ENCODE measurements at regions not wholly inside any gene's neighbourhood (a gene's known extent, or its start where the extent isn't known, plus 50 kb on each side); places are given as distances from the start of the nearest gene placed in this dataset.

- DNase-seq (ENCODE audit: insufficient read length) (no peak), FAIRE-seq (no peak)
- TF ChIP-seq POLR2A (IDR thresholded peaks at IDR 0.05; ENCODE audit: low read depth, low read length) (no peak), TAF1 (IDR thresholded peaks at IDR 0.05; ENCODE audit: borderline replicate concordance, low read depth, low read length) (no peak), POLR2AphosphoS5 (IDR thresholded peaks at IDR 0.05; ENCODE audit: low read depth, low read length) (no peak)
Observed at GRCh38 chr2:12211326-12212175, 465.1 kb downstream of the LPIN1 start.

GRCh38 chr2:12212841-12213597 is 466.6 kb downstream of the LPIN1 start:
- no peak for DNase-seq (ENCODE audit: insufficient read length)
- TF ChIP-seq TAF1 (IDR thresholded peaks at IDR 0.05; ENCODE audit: borderline replicate concordance, low read depth, low read length) (no peak), POLR2A (IDR thresholded peaks at IDR 0.05; ENCODE audit: low read depth, low read length) (no peak), POLR2AphosphoS5 (IDR thresholded peaks at IDR 0.05; ENCODE audit: low read depth, low read length) (no peak)
- no peak for FAIRE-seq

- DNase-seq (ENCODE audit: insufficient read length) (no peak), FAIRE-seq (no peak)
- no peak for TF ChIP-seq TAF1 (IDR thresholded peaks at IDR 0.05; ENCODE audit: borderline replicate concordance, low read depth, low read length)
- TF ChIP-seq POLR2A (IDR thresholded peaks at IDR 0.05; ENCODE audit: low read depth, low read length), result no peak
- no peak for TF ChIP-seq POLR2AphosphoS5 (IDR thresholded peaks at IDR 0.05; ENCODE audit: low read depth, low read length)
Observed at GRCh38 chr2:12217175-12217574, 470.7 kb downstream of the LPIN1 start.

GRCh38 chr2:12219761-12220160 is 473.3 kb downstream of the LPIN1 start:
- DNase-seq (ENCODE audit: insufficient read length), result no peak
- FAIRE-seq, result no peak
- TF ChIP-seq POLR2AphosphoS5 (IDR thresholded peaks at IDR 0.05; ENCODE audit: low read depth, low read length) (no peak), TAF1 (IDR thresholded peaks at IDR 0.05; ENCODE audit: borderline replicate concordance, low read depth, low read length) (no peak), POLR2A (IDR thresholded peaks at IDR 0.05; ENCODE audit: low read depth, low read length) (no peak)

- FAIRE-seq (no peak), DNase-seq (ENCODE audit: insufficient read length) (no peak)
- TF ChIP-seq POLR2AphosphoS5 (IDR thresholded peaks at IDR 0.05; ENCODE audit: low read depth, low read length) (no peak), TAF1 (IDR thresholded peaks at IDR 0.05; ENCODE audit: borderline replicate concordance, low read depth, low read length) (no peak), POLR2A (IDR thresholded peaks at IDR 0.05; ENCODE audit: low read depth, low read length) (no peak)
Observed at GRCh38 chr2:12221584-12221983, 475.2 kb downstream of the LPIN1 start.

- no peak for DNase-seq (ENCODE audit: insufficient read length)
- FAIRE-seq, result no peak
- TF ChIP-seq TAF1 (IDR thresholded peaks at IDR 0.05; ENCODE audit: borderline replicate concordance, low read depth, low read length) (no peak), POLR2A (IDR thresholded peaks at IDR 0.05; ENCODE audit: low read depth, low read length) (no peak), POLR2AphosphoS5 (IDR thresholded peaks at IDR 0.05; ENCODE audit: low read depth, low read length) (no peak)
Observed at GRCh38 chr2:12222554-12222953, 476.1 kb downstream of the LPIN1 start.

- TF ChIP-seq POLR2AphosphoS5 (IDR thresholded peaks at IDR 0.05; ENCODE audit: low read depth, low read length), result no peak
- TF ChIP-seq TAF1 (IDR thresholded peaks at IDR 0.05; ENCODE audit: borderline replicate concordance, low read depth, low read length), result no peak
- TF ChIP-seq POLR2A (IDR thresholded peaks at IDR 0.05; ENCODE audit: low read depth, low read length), result no peak
- FAIRE-seq (no peak), DNase-seq (ENCODE audit: insufficient read length) (no peak)
Observed at GRCh38 chr2:12223732-12224131, 477.3 kb downstream of the LPIN1 start.

GRCh38 chr2:12226653-12227052 is 480.2 kb downstream of the LPIN1 start:
- TF ChIP-seq POLR2AphosphoS5 (IDR thresholded peaks at IDR 0.05; ENCODE audit: low read depth, low read length) (no peak), TAF1 (IDR thresholded peaks at IDR 0.05; ENCODE audit: borderline replicate concordance, low read depth, low read length) (no peak), POLR2A (IDR thresholded peaks at IDR 0.05; ENCODE audit: low read depth, low read length) (no peak)
- FAIRE-seq (no peak), DNase-seq (ENCODE audit: insufficient read length) (no peak)

- DNase-seq (ENCODE audit: insufficient read length), result no peak
- TF ChIP-seq POLR2AphosphoS5 (IDR thresholded peaks at IDR 0.05; ENCODE audit: low read depth, low read length), result no peak
- TF ChIP-seq TAF1 (IDR thresholded peaks at IDR 0.05; ENCODE audit: borderline replicate concordance, low read depth, low read length), result no peak
- no peak for TF ChIP-seq POLR2A (IDR thresholded peaks at IDR 0.05; ENCODE audit: low read depth, low read length)
- no peak for FAIRE-seq
Observed at GRCh38 chr2:12227941-12228608, 481.6 kb downstream of the LPIN1 start.

- DNase-seq (ENCODE audit: insufficient read length) (no peak), FAIRE-seq (no peak)
- TF ChIP-seq POLR2A (IDR thresholded peaks at IDR 0.05; ENCODE audit: low read depth, low read length) (no peak), POLR2AphosphoS5 (IDR thresholded peaks at IDR 0.05; ENCODE audit: low read depth, low read length) (no peak), TAF1 (IDR thresholded peaks at IDR 0.05; ENCODE audit: borderline replicate concordance, low read depth, low read length) (no peak)
Observed at GRCh38 chr2:12231288-12231687, 484.9 kb downstream of the LPIN1 start.

- FAIRE-seq, result no peak
- DNase-seq (ENCODE audit: insufficient read length), result no peak
- TF ChIP-seq POLR2A (IDR thresholded peaks at IDR 0.05; ENCODE audit: low read depth, low read length), result no peak
Observed at GRCh38 chr2:12232876-12233275, 483.9 kb upstream of the TRIB2 start.
